Spleen (tissue), 11 donors: ENCODE measurements at regions not wholly inside any gene's neighbourhood (a gene's known extent, or its start where the extent isn't known, plus 50 kb on each side); places are given as distances from the start of the nearest gene placed in this dataset.

ENCODE experiments used
- DNase-seq: peaks from one replicate; pipeline ENCODE4 v3.0.0-alpha.2; 2020
- H3K27ac ChIP-seq, 8 donors: fragments of 200-600 bp; sonication (generic) in 7 of 8; 1 replicate in 4 of 8; 2 replicates in 4 of 8; pipeline versions ENCODE4 v1.5.0 to v1.8.0; 2016 to 2021; ENCODE audit warnings: inconsistent platforms in 4 of 8, mild to moderate bottlenecking in 4 of 8, moderate library complexity in 1 of 8
- H3K27me3 ChIP-seq, 7 donors: fragments of 200-600 bp; sonication (generic) in 6 of 7; replicated peaks in 1 of 7; 1 replicate in 4 of 7; 2 replicates in 3 of 7; pipeline versions ENCODE4 v1.5.0 to v1.8.0; 2016 to 2021; ENCODE audit warnings: inconsistent platforms in 3 of 7, mild to moderate bottlenecking in 1 of 7
- H3K36me3 ChIP-seq, 6 donors: fragments of 200-600 bp; sonication (generic) in 5 of 6; 1 replicate in 4 of 6; 2 replicates in 2 of 6; pipeline versions ENCODE4 v1.5.0 to v1.8.0; 2016 to 2021; ENCODE audit warnings: inconsistent platforms in 2 of 6
- H3K4me1 ChIP-seq, 6 donors: fragments of 200-600 bp; sonication (generic) in 5 of 6; 1 replicate in 3 of 6; 2 replicates in 3 of 6; pipeline versions ENCODE4 v1.5.0 to v1.8.0; 2016 to 2021; ENCODE audit warnings: inconsistent platforms in 3 of 6
- H3K4me3 ChIP-seq, 8 donors: fragments of 200-600 bp; sonication (generic) in 7 of 8; 1 replicate in 4 of 8; 2 replicates in 4 of 8; pipeline versions ENCODE4 v1.5.0 to v1.8.0; 2016 to 2021; ENCODE audit warnings: inconsistent platforms in 4 of 8, mild to moderate bottlenecking in 4 of 8, moderate library complexity in 2 of 8
- H3K9me3 ChIP-seq, 8 donors: fragments of 200-600 bp; sonication (generic) in 7 of 8; 1 replicate in 4 of 8; 2 replicates in 4 of 8; pipeline versions ENCODE4 v1.5.0 to v1.8.0; 2016 to 2021; ENCODE audit warnings: inconsistent platforms in 4 of 8
- POLR2A ChIP-seq, 3 donors: fragments of 450-650 bp; IDR thresholded peaks; one replicate each; pipeline ENCODE4 v1.5.1; 2017; ENCODE audit warnings: antibody characterized with exemption in 3 of 3, mild to moderate bottlenecking in 1 of 3
- POLR2AphosphoS5 ChIP-seq, 3 donors: sonication (generic); formaldehyde crosslinking; IDR thresholded peaks; one replicate each; pipeline ENCODE4 v1.5.1; 2017; ENCODE audit warnings: antibody characterized with exemption in 3 of 3
- WGBS, 5 donors: extraction: QIAGEN DNeasy Blood & Tissue Kit in 3 of 5; methylation state at CpG; one replicate each; pipeline versions ENCODE4 v1.1.5 to v1.1.7; 2013 to 2018; 5-methylcytosine and 5-hydroxymethylcytosine counted together
- intact Hi-C: fragments of 100-400 bp; cut with DNase I; formaldehyde crosslinking; loops from one replicate; pipeline ENCODE4 v1.15.0; 2023; ENCODE audit warnings: low total_unique reads
- TF ChIP-seq, protein P1 (sequence below), 11 experiments: fragments of 200-600 bp in 7 of 11; fragments of 450-650 bp in 4 of 11; sonication (generic) in 4 of 11; IDR thresholded peaks in 8 of 11; conservative IDR thresholded peaks in 3 of 11; 1 replicate in 7 of 11; 2 replicates in 4 of 11; pipeline versions ENCODE4 v1.4.0 to v1.8.0; 2016 to 2021; ENCODE audit warnings: antibody characterized with exemption in 11 of 11, inconsistent platforms in 4 of 11, mild to moderate bottlenecking in 1 of 11
- donor health status: healthy with polysubstance abuse.
- donor health status: DM: no; HTN: no; CAD: no; lungs with moderate emphysema.
- donor health status: DM: no; HTN: no; CAD: no.
- donor health status: Bipolar disorder and iron deficiency.
- donor health status: healthy.
- donor health status: DM: no; HTN: no; CAD: no.
- donor health status: DM: yes; HTN: yes; CAD: no.

DNA sequence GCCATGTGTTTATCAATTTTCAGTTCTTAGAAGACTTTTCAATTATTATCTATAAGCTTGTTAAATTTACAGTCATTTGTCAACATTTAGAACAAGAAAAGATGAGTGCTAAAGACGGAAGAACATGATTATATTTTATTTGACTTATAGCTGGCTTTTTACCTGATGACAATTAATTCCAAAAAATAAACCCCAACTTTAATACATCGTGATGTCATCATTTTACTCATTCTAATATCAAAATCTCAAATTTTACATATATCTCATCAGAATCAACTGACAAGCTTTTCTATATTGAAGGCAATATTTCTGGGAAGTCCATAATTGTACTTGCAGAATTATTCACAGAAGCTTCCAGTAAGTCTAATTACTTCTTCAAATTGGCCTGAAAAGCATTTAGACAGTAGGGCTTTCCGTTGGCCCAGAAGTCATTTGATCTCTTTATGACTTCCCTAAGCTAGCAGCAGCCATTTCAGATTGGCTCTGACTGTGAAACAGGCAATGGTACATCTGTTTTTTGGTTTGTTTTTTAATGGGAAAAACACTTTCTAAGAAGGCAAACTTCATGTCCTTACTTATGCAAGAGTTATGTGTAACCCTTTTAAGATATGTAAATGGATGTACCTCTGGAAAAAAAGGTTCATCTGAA is 234.7 kb upstream of the PLSCR5 start:
- TF ChIP-seq POLR2A (IDR thresholded peaks at IDR 0.05): no peak
- TF ChIP-seq POLR2AphosphoS5 (IDR thresholded peaks at IDR 0.05): no peak
- TF ChIP-seq, protein P1, sequence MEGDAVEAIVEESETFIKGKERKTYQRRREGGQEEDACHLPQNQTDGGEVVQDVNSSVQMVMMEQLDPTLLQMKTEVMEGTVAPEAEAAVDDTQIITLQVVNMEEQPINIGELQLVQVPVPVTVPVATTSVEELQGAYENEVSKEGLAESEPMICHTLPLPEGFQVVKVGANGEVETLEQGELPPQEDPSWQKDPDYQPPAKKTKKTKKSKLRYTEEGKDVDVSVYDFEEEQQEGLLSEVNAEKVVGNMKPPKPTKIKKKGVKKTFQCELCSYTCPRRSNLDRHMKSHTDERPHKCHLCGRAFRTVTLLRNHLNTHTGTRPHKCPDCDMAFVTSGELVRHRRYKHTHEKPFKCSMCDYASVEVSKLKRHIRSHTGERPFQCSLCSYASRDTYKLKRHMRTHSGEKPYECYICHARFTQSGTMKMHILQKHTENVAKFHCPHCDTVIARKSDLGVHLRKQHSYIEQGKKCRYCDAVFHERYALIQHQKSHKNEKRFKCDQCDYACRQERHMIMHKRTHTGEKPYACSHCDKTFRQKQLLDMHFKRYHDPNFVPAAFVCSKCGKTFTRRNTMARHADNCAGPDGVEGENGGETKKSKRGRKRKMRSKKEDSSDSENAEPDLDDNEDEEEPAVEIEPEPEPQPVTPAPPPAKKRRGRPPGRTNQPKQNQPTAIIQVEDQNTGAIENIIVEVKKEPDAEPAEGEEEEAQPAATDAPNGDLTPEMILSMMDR (IDR thresholded peaks at IDR 0.05 in 8 of 11, conservative IDR thresholded peaks at IDR 0.05 in 3 of 11): no peak
- no peaks in the 10 kb centered on the region for H3K27me3 ChIP-seq
- 59 to 73% (median 62%) methylated on average over 3 of the region's 3 CpGs for WGBS, 5 donors
- no peak overlapping the region for H3K27ac ChIP-seq
- no peak overlapping the region for H3K4me3 ChIP-seq
- no peak for DNase-seq
- no peaks in the 10 kb centered on the region for H3K9me3 ChIP-seq
- no peaks in the 10 kb centered on the region for H3K36me3 ChIP-seq
- intact Hi-C loops: no loop called here
- H3K4me1 ChIP-seq: no peaks in the 10 kb centered on the region

GRCh38 chr3:146838221-146838620 is 233.1 kb upstream of the PLSCR5 start:
- H3K36me3 ChIP-seq: no peaks in the 10 kb centered on the region
- WGBS, 5 donors: 85 to 91% (median 88%) methylated on average over 3 of the region's 3 CpGs
- no peaks in the 10 kb centered on the region for H3K27me3 ChIP-seq
- no peak overlapping the region for H3K27ac ChIP-seq
- H3K4me3 ChIP-seq: no peak overlapping the region
- TF ChIP-seq POLR2AphosphoS5 (IDR thresholded peaks at IDR 0.05): no peak
- TF ChIP-seq, protein P1 (IDR thresholded peaks at IDR 0.05 in 8 of 11, conservative IDR thresholded peaks at IDR 0.05 in 3 of 11): no peak
- TF ChIP-seq POLR2A (IDR thresholded peaks at IDR 0.05): no peak
- intact Hi-C loops: no loop called here
- H3K9me3 ChIP-seq: no peaks in the 10 kb centered on the region
- DNase-seq: no peak
- no peaks in the 10 kb centered on the region for H3K4me1 ChIP-seq

- H3K4me1 ChIP-seq: no peaks in the 10 kb centered on the region
- intact Hi-C loops: no loop called here
- no peak for DNase-seq
- no peaks in the 10 kb centered on the region for H3K9me3 ChIP-seq
- TF ChIP-seq POLR2AphosphoS5 (IDR thresholded peaks at IDR 0.05) (no peak), POLR2A (IDR thresholded peaks at IDR 0.05) (no peak)
- TF ChIP-seq, protein P1 (IDR thresholded peaks at IDR 0.05 in 8 of 11, conservative IDR thresholded peaks at IDR 0.05 in 3 of 11): no peak
- H3K27ac ChIP-seq: no peak overlapping the region
- H3K4me3 ChIP-seq: no peak overlapping the region
- H3K36me3 ChIP-seq: no peaks in the 10 kb centered on the region
- no peaks in the 10 kb centered on the region for H3K27me3 ChIP-seq
These were observed 229.8 kb upstream of the PLSCR5 start for GRCh38 chr3:146834917-146835316.

DNA sequence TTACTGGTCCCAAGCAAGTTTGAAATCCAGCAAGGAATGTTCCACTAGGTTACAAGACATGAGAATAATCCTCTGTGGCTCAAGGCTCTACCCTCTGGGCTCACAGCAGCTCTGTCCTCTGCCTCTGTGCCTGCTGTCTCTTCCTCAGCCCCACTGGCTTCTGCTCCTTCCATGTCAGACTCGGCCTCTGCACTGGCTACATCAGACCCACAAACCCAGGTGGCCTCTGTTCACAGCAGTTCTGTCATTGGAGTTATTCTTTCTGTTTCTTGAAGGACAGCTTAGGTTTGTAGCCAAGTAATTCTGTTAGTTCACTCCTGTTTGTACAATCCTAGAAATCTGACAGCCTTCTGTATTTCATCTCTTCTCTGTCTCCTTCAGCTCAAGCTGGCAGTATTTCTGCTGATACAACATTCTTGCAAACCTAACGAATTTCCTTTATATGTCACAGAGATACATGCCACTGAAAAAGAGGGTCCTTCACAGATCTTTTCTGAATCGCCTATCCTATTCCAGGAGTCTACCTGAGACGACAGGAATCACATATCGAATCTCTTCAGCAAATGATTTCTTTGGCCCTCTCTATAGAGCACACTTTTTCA is 227.8 kb upstream of the PLSCR5 start:
- no peak for DNase-seq
- no peaks in the 10 kb centered on the region for H3K27me3 ChIP-seq
- no peaks in the 10 kb centered on the region for H3K36me3 ChIP-seq
- no peaks in the 10 kb centered on the region for H3K4me1 ChIP-seq
- no peak overlapping the region for H3K4me3 ChIP-seq
- TF ChIP-seq POLR2A (IDR thresholded peaks at IDR 0.05) (no peak), POLR2AphosphoS5 (IDR thresholded peaks at IDR 0.05) (no peak)
- TF ChIP-seq, protein P1 (IDR thresholded peaks at IDR 0.05 in 8 of 11, conservative IDR thresholded peaks at IDR 0.05 in 3 of 11): no peak
- H3K9me3 ChIP-seq: no peaks in the 10 kb centered on the region
- H3K27ac ChIP-seq: no peak overlapping the region
- 58 to 76% (median 71%) methylated on average over 5 of the region's 5 CpGs for WGBS, 5 donors
- intact Hi-C loops: no loop called here
